DND-41 (cell line): ENCODE measurements at regions not wholly inside any gene's neighbourhood (a gene's known extent, or its start where the extent isn't known, plus 50 kb on each side); places are given as distances from the start of the nearest gene placed in this dataset.

Source experiments
- ATAC-seq: fragments of 200-7000 bp; cut with Tn5 transposase; 3 replicates; pipeline ENCODE4 v1.9.1; 2021; ENCODE audit warnings: low read depth; ENCODE audit not compliant: insufficient read depth
- DNase-seq: peaks from one replicate; pipeline ENCODE4 v3.0.0-alpha.2; 2020
- H2AFZ ChIP-seq: 2 replicates; pipeline ENCODE4 v1.6.0; 2012; ENCODE audit warnings: low read depth, low read length
- H3K27ac ChIP-seq: 2 replicates; pipeline ENCODE4 v1.5.1; 2012; ENCODE audit warnings: low read length, inconsistent platforms
- H3K27me3 ChIP-seq: fragments of 200-600 bp; sonication (generic); 2 replicates; pipeline ENCODE4 v1.6.0; 2012; ENCODE audit warnings: low read length, mild to moderate bottlenecking, inconsistent platforms; ENCODE audit not compliant: insufficient read depth, poor library complexity
- H3K36me3 ChIP-seq: 2 replicates; pipeline ENCODE4 v1.5.1; 2012; ENCODE audit warnings: low read length, inconsistent platforms; ENCODE audit not compliant: insufficient read depth
- H3K4me1 ChIP-seq: 2 replicates; pipeline ENCODE4 v1.5.1; 2012; ENCODE audit warnings: mild to moderate bottlenecking, low read length; ENCODE audit not compliant: insufficient read depth
- H3K4me2 ChIP-seq: 2 replicates; pipeline ENCODE4 v1.6.0; 2012; ENCODE audit warnings: mild to moderate bottlenecking, moderate library complexity, low read length, inconsistent platforms; ENCODE audit not compliant: insufficient read depth
- H3K4me3 ChIP-seq, 2 experiments: fragments of 200-600 bp in 1 of 2; shearing (Covaris generic) in 1 of 2; 2 replicates each; pipeline ENCODE4 v1.5.1; 2012 to 2016; ENCODE audit warnings: inconsistent platforms in 2 of 2, low read length in 2 of 2, mild to moderate bottlenecking in 2 of 2, low read depth in 1 of 2, moderate library complexity in 1 of 2
- H3K79me2 ChIP-seq: 2 replicates; pipeline ENCODE4 v1.6.0; 2012; ENCODE audit warnings: low read length, inconsistent platforms; ENCODE audit not compliant: insufficient read depth
- H3K9ac ChIP-seq: 2 replicates; pipeline ENCODE4 v1.6.0; 2012; ENCODE audit warnings: low read depth, mild to moderate bottlenecking, inconsistent platforms, low read length, moderate library complexity
- H3K9me3 ChIP-seq: 2 replicates; pipeline ENCODE4 v1.5.1; 2012; ENCODE audit warnings: low read length, moderate library complexity, mild to moderate bottlenecking, inconsistent platforms; ENCODE audit not compliant: insufficient read depth, severe bottlenecking
- H4K20me1 ChIP-seq: 2 replicates; pipeline ENCODE4 v1.6.0; 2012; ENCODE audit warnings: low read length; ENCODE audit not compliant: insufficient read depth
- CTCF ChIP-seq: IDR thresholded peaks from 2 replicates; pipeline ENCODE4 v1.5.1; 2012; ENCODE audit warnings: borderline replicate concordance, low read length, moderate library complexity, mild to moderate bottlenecking; ENCODE audit not compliant: poor library complexity, severe bottlenecking; ENCODE audit errors: extremely low read depth
- EZH2 ChIP-seq: IDR thresholded peaks from 3 replicates; pipeline ENCODE4 v1.6.1; 2012; ENCODE audit warnings: borderline replicate concordance, low read depth, mild to moderate bottlenecking, moderate library complexity, low read length, inconsistent platforms; ENCODE audit not compliant: severe bottlenecking

GRCh38 chr10:89926736-89927135, 225.3 kb downstream of the KIF20B start:
- DNase-seq (no peak), ATAC-seq (no peak)
- TF ChIP-seq CTCF (no peak), EZH2 (no peak)
- H3K9ac ChIP-seq: no peak overlapping the region
- H3K79me2 ChIP-seq: no peaks in the 10 kb centered on the region
- H3K27me3 ChIP-seq: no peaks in the 10 kb centered on the region
- no peaks in the 10 kb centered on the region for H3K9me3 ChIP-seq
- H3K4me1 ChIP-seq: no peaks in the 10 kb centered on the region
- no peak overlapping the region for H3K4me3 ChIP-seq
- no peak overlapping the region for H3K4me2 ChIP-seq
- no peak overlapping the region for H2AFZ ChIP-seq
- no peaks in the 10 kb centered on the region for H4K20me1 ChIP-seq
- H3K27ac ChIP-seq: no peak overlapping the region
- no peaks in the 10 kb centered on the region for H3K36me3 ChIP-seq

- H4K20me1 ChIP-seq: no peaks in the 10 kb centered on the region
- H3K79me2 ChIP-seq: no peaks in the 10 kb centered on the region
- no peaks in the 10 kb centered on the region for H3K27me3 ChIP-seq
- no peak overlapping the region for H2AFZ ChIP-seq
- H3K4me2 ChIP-seq: no peak overlapping the region
- no peaks in the 10 kb centered on the region for H3K4me1 ChIP-seq
- H3K36me3 ChIP-seq: no peaks in the 10 kb centered on the region
- H3K9me3 ChIP-seq: no peaks in the 10 kb centered on the region
- ATAC-seq (no peak), DNase-seq (no peak)
- no peak overlapping the region for H3K4me3 ChIP-seq
- no peak overlapping the region for H3K9ac ChIP-seq
- H3K27ac ChIP-seq: no peak overlapping the region
- no peak for TF ChIP-seq CTCF
- no peak for TF ChIP-seq EZH2
These were observed 228.1 kb downstream of the KIF20B start for GRCh38 chr10:89929282-89930026.

GRCh38 chr10:89937494-89937893, 236.1 kb downstream of the KIF20B start:
- TF ChIP-seq CTCF (no peak), EZH2 (no peak)
- no peak overlapping the region for H3K9ac ChIP-seq
- H3K79me2 ChIP-seq: no peaks in the 10 kb centered on the region
- no peak overlapping the region for H3K27ac ChIP-seq
- no peaks in the 10 kb centered on the region for H3K36me3 ChIP-seq
- H3K9me3 ChIP-seq: no peaks in the 10 kb centered on the region
- no peak for ATAC-seq
- H3K4me2 ChIP-seq: no peak overlapping the region
- H3K4me1 ChIP-seq: no peaks in the 10 kb centered on the region
- H3K4me3 ChIP-seq: no peak overlapping the region
- H4K20me1 ChIP-seq: no peaks in the 10 kb centered on the region
- H2AFZ ChIP-seq: no peak overlapping the region
- DNase-seq: no peak
- no peaks in the 10 kb centered on the region for H3K27me3 ChIP-seq
